ENCODE measurements at regions not wholly inside any gene's neighbourhood (a gene's known extent, or its start where the extent isn't known, plus 50 kb on each side); places are given as distances from the start of the nearest gene placed in this dataset.

- Histone ChIP-seq H3T11ph (ENCODE audit: low read length) (no peak overlapping the region), H3K14ac (ENCODE audit: insufficient read depth, low read length) (no peak overlapping the region; the same call in 1 of the 2 replicates), H4K91ac (ENCODE audit: insufficient read length, low read depth, low read length) (no peak overlapping the region), H3K23ac (ENCODE audit: insufficient read length, low read depth, low read length) (no peak overlapping the region), H3K4ac (ENCODE audit: low read depth, low read length) (no peak overlapping the region; the same call in 1 of the 2 replicates), H3K23me2 (ENCODE audit: insufficient read length, low read depth, low read length, poor library complexity, severe bottlenecking) (no peaks in the 10 kb centered on the region), H3K56ac (ENCODE audit: insufficient read length, low read depth, low read length) (no peak overlapping the region), H2BK20ac (ENCODE audit: low read depth, low read length, poor library complexity, severe bottlenecking) (no peak overlapping the region), H2BK12ac (ENCODE audit: insufficient read length, low read depth, low read length) (no peak overlapping the region), H4K5ac (ENCODE audit: insufficient read length, low read depth, low read length) (no peak overlapping the region), H3K9ac (ENCODE audit: extremely low read depth, insufficient read length, low read length) (no peak overlapping the region), H4K8ac (replicated peaks; ENCODE audit: insufficient read length, low read depth, low read length) (no peak overlapping the region), H2BK5ac (ENCODE audit: insufficient read length, low read length) (peak overlapping the region; percentile 3), H2BK120ac (ENCODE audit: low read depth, low read length, poor library complexity, severe bottlenecking) (no peak overlapping the region), H3K27me3 (ENCODE audit: insufficient read depth, low read length) (no peaks in the 10 kb centered on the region), H2BK15ac (ENCODE audit: low read depth, low read length) (no peak overlapping the region), H3K18ac (ENCODE audit: insufficient read length, low read depth, low read length) (no peak overlapping the region), H3K4me1 (ENCODE audit: insufficient read depth, low read length) (no peaks in the 10 kb centered on the region), H2AFZ (ENCODE audit: low read length) (no peak overlapping the region), H3K27ac (ENCODE audit: insufficient read length, low read depth, low read length) (no peak overlapping the region), H4K20me1 (ENCODE audit: control insufficient read depth, insufficient read depth, insufficient read length) (no peaks in the 10 kb centered on the region), H3K4me2 (ENCODE audit: insufficient read depth, insufficient read length, low read length) (no peak overlapping the region), H3K9me3 (ENCODE audit: control insufficient read depth, low read depth, low read length) (no peaks in the 10 kb centered on the region), H3K79me2 (ENCODE audit: insufficient read depth, low read length) (peaks cover 14% of the 10 kb centered on the region; the same call in 1 of the 2 replicates), H2AK5ac (ENCODE audit: insufficient read length, low read length) (no peak overlapping the region), H3K79me1 (ENCODE audit: insufficient read depth, low read depth, low read length, poor library complexity, severe bottlenecking) (peaks cover 8% of the 10 kb centered on the region)
- Mint-ChIP-seq H3K4me1 (no peaks in the 10 kb centered on the region), H3K9me3 (peaks cover 72 to 74% of the 10 kb centered on the region in 2 experiments), H3K36me3 (ENCODE audit: insufficient read depth in 1 of 3, low read depth in 3 of 3) (peaks cover 4 to 7% (median 4%) of the 10 kb centered on the region in 3 experiments; a peak in 5 of 7 replicates), H3K27ac (peak overlapping the region in 2 of 3 experiments; percentile 80 to 92; a peak in 4 of 7 replicates), H3K4me3 (no peak overlapping the region), H3K27me3 (ENCODE audit: low read depth) (no peaks in the 10 kb centered on the region; the same call in 1 of the 2 replicates)
- TF ChIP-seq CTCF (conservative IDR thresholded peaks at IDR 0.05) = no peak
- DNase-seq = no peak
- WGBS (ENCODE audit: extremely low coverage, insufficient read length, low lambda C conversion rate) = no CpG with 5 or more reads among the region's 4 CpGs
These were observed 153.4 kb downstream of the LIPI start for GRCh38 chr21:14057313-14057712.

All from H9 (cell line).